LNCAP (cell line): ENCODE measurements at regions not wholly inside any gene's neighbourhood (a gene's known extent, or its start where the extent isn't known, plus 50 kb on each side); places are given as distances from the start of the nearest gene placed in this dataset.

Experiments
- TF ChIP-seq, protein P1 (sequence below): fragments of 450-650 bp; IDR thresholded peaks from 2 replicates; pipeline ENCODE4 v1.5.1; 2017; ENCODE audit warnings: mild to moderate bottlenecking

DNA sequence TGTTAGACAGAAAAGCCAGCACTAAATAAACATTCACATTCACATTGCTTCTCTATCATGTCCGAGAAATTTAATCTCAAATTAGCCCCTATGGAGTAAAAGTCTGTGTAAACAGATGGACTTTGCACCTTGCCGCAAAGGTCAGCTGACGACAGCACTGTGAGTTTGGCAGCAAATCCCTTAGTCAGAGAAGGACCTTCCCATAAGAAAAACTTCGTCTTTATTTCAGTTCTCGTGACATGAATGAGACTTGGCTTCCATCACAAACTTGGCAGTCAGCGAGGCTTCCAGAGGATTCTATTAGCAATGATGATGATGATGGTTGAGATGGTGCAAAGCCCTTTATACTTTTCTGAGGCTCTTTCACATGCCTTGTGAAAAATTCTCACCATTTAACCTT is 133.7 kb upstream of the IFNGR1 start:
- TF ChIP-seq, protein P1, sequence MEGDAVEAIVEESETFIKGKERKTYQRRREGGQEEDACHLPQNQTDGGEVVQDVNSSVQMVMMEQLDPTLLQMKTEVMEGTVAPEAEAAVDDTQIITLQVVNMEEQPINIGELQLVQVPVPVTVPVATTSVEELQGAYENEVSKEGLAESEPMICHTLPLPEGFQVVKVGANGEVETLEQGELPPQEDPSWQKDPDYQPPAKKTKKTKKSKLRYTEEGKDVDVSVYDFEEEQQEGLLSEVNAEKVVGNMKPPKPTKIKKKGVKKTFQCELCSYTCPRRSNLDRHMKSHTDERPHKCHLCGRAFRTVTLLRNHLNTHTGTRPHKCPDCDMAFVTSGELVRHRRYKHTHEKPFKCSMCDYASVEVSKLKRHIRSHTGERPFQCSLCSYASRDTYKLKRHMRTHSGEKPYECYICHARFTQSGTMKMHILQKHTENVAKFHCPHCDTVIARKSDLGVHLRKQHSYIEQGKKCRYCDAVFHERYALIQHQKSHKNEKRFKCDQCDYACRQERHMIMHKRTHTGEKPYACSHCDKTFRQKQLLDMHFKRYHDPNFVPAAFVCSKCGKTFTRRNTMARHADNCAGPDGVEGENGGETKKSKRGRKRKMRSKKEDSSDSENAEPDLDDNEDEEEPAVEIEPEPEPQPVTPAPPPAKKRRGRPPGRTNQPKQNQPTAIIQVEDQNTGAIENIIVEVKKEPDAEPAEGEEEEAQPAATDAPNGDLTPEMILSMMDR: no peak

DNA sequence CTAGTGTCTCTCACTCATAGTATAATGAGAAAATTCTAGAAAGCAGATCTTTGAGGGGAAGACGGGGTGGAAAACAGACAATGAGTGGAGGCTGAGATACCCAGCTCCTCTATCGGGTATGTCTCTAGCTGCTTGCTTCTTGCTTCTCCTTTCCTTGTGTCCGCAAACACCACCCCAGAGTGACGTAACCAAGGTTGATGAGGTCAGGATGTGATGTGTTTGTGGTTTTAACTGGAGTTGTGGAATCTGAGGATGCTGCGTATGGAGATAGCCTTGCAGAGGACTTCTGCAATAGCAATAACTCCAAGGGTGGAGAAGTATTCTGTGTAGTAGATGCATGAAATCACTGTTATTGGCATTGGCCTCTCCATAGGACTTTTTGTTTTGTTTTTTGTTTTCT is 132.7 kb upstream of the IFNGR1 start:
- TF ChIP-seq, protein P1: no peak

DNA sequence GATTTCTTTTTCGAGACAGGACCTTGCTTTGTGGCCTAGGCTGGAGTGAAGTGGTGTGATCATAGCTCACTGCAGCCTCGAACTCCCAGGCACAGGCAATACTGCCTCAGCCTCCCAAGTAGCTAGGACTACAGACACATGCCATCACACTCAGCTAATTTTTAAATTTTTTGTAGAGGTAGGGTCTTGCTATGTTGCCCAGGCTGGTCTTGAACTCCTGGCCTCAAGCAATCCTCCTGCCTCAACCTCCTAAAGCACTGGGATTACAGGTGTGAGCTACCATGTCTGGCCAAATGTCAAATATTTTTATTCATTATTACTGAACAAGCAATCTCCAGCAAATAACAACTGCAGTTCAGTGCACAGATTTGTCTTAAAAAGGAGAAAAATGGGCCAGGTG is 131.7 kb upstream of the IFNGR1 start:
- TF ChIP-seq, protein P1: no peak

DNA sequence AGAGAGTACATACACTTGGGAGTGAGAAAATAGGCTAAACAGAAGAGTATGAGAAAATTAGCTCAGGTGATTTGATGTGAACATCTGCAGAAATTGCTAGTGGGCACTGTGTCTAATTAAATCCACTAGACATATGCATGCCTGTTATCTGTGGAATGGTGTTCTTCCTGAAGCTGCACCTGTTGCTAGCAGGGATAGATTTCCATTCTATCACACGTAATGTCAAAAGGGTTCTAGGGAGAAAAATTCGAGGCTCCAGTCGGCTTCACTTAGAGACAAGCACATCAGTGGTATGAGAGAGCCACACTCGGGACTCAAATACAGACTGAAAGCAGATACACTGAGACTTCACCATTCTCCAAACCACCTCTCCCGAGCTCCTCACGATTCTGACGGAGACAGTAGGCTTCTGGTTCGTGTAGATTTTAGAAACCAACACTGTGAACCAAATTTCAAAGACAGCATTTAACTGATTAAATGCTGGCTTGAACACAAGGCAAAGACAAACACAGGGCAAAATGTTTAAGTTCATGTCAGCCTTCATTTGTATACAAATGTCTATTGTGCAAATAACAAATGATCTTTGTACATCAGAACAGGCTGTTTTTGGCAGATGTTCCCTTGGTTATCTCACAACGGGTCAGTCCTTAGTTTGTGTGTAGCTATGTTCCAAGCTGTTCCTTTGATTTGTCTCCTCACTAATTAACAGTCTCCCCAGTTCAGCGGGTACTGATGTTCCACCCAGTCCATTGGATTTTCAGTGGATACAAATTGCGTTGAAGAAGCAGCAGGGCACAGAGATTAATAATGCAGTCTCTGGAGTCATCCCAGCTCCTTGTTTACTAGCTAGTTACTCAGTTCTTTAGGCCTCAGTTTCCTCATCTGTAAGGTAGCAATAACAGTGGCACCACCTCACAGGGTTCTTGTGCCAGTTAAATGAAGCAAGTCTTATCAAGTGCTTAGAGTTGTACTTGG is 131.0 kb upstream of the IFNGR1 start:
- TF ChIP-seq, protein P1: no peak

DNA sequence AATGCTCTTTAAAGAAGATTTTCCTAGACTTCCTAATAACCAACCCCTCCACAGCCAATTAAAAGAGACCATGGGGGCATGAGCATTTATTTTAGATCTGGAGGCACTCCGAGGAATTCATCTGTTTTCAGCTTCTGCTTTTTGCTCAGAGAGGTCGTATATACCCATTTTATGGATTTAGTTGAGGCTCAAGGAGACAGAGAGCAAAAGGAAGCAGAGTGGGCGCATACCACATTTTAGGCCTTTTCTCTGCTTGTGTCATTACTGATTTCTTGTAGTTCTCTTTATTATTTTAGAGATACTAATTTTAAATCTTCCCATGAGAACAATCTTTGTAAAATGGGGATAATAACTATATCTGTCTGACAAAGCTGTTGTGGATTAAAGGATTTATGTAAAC is 129.6 kb upstream of the IFNGR1 start:
- TF ChIP-seq, protein P1: no peak

DNA sequence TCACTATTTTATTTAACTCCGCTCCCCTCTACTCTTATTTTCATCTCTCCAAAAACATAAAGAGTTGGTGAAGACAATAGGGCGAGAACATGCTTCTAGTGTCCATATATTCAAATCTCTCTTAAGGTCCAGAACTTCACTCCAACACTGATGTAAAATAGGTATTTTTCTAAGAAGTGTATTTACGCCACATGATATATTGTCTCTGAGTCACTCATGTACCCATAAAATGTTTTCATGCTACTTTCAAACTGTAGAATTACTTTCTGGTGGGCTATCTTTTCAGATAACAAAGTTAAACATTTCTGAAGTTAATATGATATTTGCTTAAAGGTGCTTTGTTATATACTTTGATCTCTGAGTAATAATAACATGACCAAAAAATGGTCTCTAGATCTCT is 124.1 kb upstream of the IFNGR1 start:
- TF ChIP-seq, protein P1: no peak

DNA sequence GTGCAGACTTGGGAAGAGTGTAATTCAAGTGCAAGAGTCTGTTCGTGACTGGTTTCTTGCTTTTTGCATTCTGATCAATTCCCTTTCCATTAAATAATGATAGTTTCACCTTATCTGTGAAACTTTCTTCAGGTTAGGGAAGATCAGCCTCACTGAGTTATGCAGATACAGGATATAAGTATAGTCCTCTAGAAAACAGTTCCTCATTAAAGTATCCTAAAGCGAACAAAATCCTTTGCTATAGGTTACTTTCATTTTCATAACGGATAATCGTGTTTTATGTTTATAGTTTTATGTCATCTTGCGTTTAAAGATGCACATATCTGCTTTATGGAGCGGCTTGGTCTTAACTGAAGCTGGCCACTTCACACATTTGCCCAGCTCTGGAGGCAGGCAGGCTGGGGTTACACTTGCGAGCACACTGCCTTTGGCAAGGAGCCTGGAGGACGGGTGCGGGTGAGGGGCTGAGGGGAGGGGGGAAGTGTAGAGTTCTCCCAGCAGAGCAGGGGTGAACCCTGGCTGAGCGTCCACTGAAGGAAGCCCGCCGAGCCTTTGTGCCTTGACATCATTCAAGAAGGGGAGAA is 123.5 kb upstream of the IFNGR1 start:
- TF ChIP-seq, protein P1: no peak
